GM19468 (cell line): ENCODE measurements at regions not wholly inside any gene's neighbourhood (a gene's known extent, or its start where the extent isn't known, plus 50 kb on each side); places are given as distances from the start of the nearest gene placed in this dataset.

Experiments used
- ATAC-seq: cut with Tn5 transposase; IDR thresholded peaks from one replicate; pipeline ENCODE4 v1.9.1; 2021; ENCODE audit warnings: mild to moderate bottlenecking, moderate library complexity, moderate number of reproducible peaks; ENCODE audit not compliant: unreplicated experiment; ENCODE audit errors: extremely low read depth

DNA sequence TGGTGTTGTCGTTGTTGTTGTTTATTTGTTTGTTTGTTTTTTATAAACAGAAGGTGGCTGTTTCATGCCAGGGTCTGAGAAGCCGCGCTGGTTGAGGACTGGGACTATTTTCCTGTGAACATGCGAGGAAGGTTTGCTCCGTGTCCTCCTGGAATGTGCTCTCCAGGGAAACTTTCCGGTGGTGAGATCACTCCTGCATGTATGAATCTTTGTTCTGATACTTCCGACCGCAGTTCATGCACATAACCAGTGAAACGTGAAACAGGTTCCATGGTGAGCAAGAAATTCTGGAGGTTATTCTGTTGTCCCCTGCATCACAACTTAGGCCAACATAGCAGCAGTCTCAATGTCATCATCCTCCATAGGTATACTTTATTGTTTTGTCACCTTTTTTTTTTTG lies 187.6 kb upstream of the ARGLU1 start:
- no peak for ATAC-seq

- ATAC-seq: no peak
These were observed 185.3 kb upstream of the ARGLU1 start for GRCh38 chr13:106753251-106753650.

DNA sequence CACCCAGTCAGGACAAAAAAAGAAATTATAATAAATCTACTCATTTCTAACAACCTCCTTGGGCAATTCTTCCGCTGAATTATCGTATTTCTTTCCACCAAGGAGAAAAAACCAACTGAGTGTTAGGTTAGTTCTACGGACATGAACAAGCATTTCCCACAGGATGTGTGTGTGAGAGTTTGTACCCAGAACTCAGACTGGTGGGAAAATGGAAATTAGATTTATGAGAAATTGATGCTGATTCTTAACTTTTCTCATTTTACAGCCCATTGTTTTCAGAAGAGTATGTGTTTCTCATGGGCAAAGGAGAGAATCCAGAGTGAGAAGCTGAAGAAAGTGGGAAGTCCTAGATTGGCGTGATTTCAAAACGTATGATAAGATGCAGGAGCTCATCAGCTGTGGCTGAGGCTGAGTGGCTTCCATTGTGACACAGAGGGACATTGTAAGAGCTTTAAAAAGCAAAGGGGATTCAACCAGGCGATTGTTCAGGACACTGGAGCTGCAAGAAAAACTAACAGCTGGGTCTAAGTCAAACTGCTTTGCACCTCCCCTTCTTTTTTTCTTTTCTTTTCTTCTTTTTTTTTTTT lies 184.7 kb upstream of the ARGLU1 start:
- no peak for ATAC-seq

DNA sequence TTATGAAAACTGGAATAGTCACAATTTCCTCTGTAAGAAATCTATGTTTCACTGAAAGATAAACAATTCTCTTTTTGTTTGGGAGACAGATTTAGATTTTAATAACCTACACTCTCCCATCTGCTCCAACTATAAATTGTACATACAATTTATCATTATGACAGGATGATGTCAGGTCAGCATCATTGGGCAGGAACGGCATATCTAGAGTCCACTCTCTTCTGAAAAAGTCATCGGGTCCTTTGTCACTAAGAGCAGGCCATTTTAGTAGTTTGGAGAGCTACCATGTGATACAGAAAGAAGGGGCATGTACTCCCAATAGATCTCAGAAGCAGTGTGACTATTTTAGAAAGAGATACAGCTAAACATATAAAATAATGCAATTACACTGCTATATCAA lies 180.8 kb upstream of the ARGLU1 start:
- no peak for ATAC-seq

- no peak for ATAC-seq
These were observed 176.6 kb upstream of the ARGLU1 start for GRCh38 chr13:106744516-106744915.

- no peak for ATAC-seq
These were observed 170.3 kb upstream of the ARGLU1 start for GRCh38 chr13:106738186-106738678.

DNA sequence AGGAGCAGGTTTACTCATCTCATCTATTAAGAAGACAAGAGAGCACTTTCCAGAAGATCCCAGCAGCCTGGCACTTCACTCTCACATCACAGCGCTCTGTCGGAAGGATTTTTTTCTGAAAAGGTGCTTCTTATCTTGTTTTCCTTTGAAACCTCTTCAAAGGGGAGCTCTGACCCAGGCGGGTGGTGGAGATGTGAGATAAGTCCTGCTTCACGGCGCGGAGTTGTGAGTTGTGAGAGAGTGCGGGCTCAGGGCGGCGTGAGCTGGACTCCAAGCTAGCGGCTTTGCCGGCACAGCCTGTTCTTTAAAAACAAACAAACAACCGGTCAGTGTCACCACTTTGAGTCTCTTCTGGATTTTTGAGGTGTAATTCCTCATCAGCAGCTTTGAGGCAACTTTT lies 169.0 kb upstream of the ARGLU1 start:
- no peak for ATAC-seq

DNA sequence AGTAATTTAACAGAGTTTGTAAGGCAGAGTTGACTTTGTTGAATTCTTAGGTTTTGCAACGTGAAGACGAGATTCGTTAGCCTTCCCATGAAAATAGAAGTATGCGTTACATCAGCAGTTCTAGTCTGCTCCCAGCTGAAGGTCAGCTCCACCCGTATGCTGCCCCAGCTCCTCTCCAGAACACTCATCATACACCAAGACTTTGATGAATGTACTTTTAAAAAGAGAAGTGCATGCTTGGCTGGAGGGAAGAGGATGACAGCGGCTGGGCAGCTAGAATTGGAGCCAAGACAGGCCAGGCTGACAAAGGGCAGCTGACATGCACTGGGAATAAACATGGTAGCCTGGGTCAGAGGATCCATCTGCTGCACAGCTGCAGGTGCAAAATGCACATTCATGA lies 166.3 kb upstream of the ARGLU1 start:
- no peak for ATAC-seq

DNA sequence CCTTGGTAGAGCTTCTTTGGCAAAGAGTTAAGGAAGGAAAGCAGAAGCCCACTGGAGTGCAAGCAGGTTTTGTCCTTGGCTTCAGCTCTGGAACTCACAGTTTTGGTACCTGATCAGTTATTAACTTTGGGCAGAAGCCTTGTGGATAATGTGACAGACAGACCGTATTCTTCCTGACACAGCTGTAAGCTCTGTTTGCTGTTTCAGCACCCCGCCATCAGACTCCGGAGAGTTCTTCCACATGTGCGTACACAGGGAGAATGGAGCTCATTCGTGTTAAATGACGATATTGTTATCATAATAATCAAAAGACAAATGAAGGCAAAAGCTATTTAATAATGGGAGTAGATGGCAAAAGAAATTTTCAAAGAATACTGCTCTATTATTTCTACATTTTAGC lies 155.1 kb upstream of the ARGLU1 start:
- ATAC-seq: no peak

GRCh38 chr13:106722620-106723019 lies 154.7 kb upstream of the ARGLU1 start:
- no peak for ATAC-seq

DNA sequence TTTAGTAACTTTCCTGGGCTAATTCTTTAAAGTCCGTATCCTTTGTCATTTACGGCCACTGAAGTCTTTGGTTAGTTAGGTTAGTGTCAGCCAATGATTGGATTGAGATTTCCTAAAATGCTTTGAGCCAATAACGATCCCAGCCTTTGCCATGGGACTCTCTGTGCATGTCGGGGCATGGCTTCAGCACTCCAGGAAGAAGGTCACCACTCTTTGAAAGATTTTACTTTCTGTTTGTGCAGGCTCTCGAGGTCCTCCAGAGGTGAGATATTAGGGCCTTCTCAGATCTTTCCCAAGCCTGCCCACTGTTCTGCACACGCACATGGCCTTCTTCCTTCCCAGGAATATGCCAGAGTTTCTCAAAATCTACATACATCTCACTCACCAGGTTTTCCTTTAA lies 153.7 kb upstream of the ARGLU1 start:
- no peak for ATAC-seq

DNA sequence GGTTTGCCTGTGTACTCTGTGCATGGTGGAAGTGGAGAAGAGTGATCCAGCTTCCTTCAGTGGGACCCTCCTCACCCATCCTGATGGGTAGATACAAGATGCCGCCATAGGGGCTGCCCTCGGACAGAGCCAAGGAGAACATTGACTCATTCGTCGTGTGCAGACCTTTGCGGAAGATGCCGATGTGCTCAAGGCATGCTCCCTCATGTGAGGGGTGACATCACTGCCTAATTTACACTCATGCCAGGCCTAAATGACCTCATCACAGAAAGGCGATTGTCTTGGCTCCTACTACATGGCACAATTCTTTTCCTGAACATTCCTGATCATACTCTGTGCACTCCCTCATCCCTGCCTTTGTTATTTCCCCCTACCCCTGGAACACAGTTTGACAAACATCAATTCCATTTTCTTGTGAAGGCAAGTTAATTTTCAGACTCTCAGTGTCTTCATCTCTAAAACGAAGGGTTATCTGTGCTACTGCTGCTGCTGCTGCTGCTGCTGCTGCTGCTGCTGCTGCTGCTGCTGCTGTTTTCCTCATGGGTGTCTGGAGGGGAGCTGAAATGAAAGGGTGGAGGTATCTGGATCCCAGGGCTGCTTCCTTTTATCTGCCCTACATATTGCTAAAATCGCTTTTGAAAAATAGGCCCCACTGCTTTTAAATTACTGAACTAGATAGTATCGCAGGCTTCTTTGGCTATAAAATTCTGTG lies 146.5 kb upstream of the ARGLU1 start:
- no peak for ATAC-seq

GRCh38 chr13:106712381-106712780 lies 144.4 kb upstream of the ARGLU1 start:
- ATAC-seq: no peak

- no peak for ATAC-seq
These were observed 142.3 kb upstream of the ARGLU1 start for GRCh38 chr13:106710266-106710665.

- ATAC-seq: no peak
These were observed 141.6 kb upstream of the ARGLU1 start for GRCh38 chr13:106709522-106709921.

DNA sequence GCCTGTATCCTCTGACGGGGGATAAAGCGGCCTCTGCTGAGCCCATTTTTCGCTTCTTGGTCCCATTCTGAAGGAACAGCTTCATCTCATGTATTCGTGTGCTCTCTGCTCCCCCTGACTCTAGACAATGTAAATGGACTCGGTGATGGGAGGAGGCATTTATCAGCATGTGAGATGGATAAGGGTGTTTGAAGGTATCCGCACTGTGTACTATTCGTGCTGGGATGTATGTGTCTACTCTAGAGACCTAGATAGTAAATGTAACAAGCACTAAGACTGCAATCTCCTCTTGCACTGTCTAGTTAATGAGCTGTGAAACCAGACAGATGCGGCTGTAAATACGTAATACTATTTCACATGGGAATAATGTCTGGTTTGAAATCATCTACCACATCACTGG lies 134.6 kb upstream of the ARGLU1 start:
- no peak for ATAC-seq

GRCh38 chr13:106701771-106702341 lies 133.9 kb upstream of the ARGLU1 start:
- ATAC-seq: no peak

GRCh38 chr13:106700439-106700838 lies 132.5 kb upstream of the ARGLU1 start:
- no peak for ATAC-seq

- no peak for ATAC-seq
These were observed 132.1 kb upstream of the ARGLU1 start for GRCh38 chr13:106700007-106700406.

DNA sequence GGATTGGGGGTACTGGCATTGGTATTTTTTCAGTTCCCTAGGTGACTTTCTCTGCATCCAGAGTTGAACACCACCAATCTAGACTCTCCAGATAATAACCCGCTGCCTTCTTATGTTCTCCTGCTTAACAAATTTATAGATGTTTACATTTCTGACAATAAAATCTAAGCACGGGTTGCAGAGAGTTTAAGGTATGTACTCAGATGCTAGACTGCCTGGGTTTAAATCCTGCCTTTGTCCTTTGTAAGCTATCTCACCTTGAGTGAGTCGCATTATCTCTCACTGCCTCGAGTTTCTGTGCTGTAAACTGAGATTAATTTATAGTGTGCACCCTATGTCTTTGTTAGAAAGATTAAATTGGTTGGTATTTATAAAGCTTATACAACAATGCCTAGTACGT lies 131.4 kb upstream of the ARGLU1 start:
- no peak for ATAC-seq

DNA sequence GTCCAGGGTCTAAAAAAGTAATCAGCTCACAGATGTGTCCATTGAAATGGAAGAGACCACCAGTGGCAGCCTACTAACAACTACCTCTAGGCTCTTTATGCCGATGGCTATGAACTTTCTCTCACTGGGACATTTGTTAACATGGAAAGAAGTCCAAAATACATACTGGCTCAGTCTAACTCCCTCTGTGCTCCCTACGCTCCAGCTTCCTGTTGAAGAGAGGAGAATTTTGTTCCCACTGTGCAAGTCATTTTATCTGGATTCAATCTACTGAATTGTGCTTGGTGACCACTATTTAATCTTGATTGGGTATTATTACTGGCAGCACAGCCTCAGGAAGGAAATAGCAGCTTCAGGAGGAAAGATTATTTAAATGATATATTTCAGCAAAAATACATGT lies 128.8 kb upstream of the ARGLU1 start:
- ATAC-seq: no peak

DNA sequence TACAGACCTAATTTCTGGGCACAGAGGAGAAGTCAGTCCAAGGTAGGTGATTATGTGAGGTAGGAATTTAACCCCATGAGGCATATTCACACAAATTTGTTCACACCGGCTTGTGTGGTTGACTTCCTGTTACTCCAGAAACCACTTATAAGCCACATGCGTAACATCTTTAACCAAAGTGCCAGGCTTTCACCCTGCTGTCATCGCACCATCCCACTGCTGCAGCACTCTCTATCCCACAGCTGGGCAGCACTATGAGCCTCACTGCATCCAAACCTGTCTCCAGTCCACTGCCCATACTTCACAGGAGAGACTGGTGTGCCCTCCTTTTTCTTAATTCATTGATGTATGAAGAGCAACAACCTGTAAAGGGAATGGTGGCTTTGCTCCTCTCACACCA lies 128.2 kb upstream of the ARGLU1 start:
- ATAC-seq: no peak
